Trophoblast cell (in vitro differentiated cells and primary cell): ENCODE measurements at regions not wholly inside any gene's neighbourhood (a gene's known extent, or its start where the extent isn't known, plus 50 kb on each side); places are given as distances from the start of the nearest gene placed in this dataset.

Source experiments
- DNase-seq, 2 donors: peaks; one replicate each; pipeline ENCODE4 v3.0.0-alpha.2; 2016
- H2AFZ ChIP-seq: 2 replicates; pipeline ENCODE4 v1.6.1; 2013; ENCODE audit warnings: low read length, moderate library complexity, mild to moderate bottlenecking; ENCODE audit not compliant: insufficient read depth, poor library complexity
- H2AK5ac ChIP-seq: 2 replicates; pipeline ENCODE4 v1.6.1; 2013; ENCODE audit warnings: mild to moderate bottlenecking, low read length
- H2BK120ac ChIP-seq: 2 replicates; pipeline ENCODE4 v1.6.1; 2013; ENCODE audit warnings: low read length, mild to moderate bottlenecking, moderate library complexity; ENCODE audit not compliant: insufficient read depth, poor library complexity
- H2BK12ac ChIP-seq: 2 replicates; pipeline ENCODE4 v1.6.1; 2013; ENCODE audit warnings: mild to moderate bottlenecking, low read length, moderate library complexity
- H2BK5ac ChIP-seq: 2 replicates; pipeline ENCODE4 v1.6.1; 2013; ENCODE audit warnings: low read length, low read depth, moderate library complexity, mild to moderate bottlenecking; ENCODE audit not compliant: poor library complexity
- H3K14ac ChIP-seq: 2 replicates; pipeline ENCODE4 v1.6.1; 2013; ENCODE audit warnings: mild to moderate bottlenecking, low read length
- H3K18ac ChIP-seq: 2 replicates; pipeline ENCODE4 v1.6.1; 2013; ENCODE audit warnings: mild to moderate bottlenecking, low read length
- H3K23ac ChIP-seq: 2 replicates; pipeline ENCODE4 v1.6.1; 2013; ENCODE audit warnings: low read length
- H3K27ac ChIP-seq: 2 replicates; pipeline ENCODE4 v1.5.1; 2013; ENCODE audit warnings: low read depth, mild to moderate bottlenecking, inconsistent platforms, low read length, moderate library complexity
- H3K27me3 ChIP-seq: 2 replicates; pipeline ENCODE4 v1.6.1; 2013; ENCODE audit warnings: inconsistent platforms, mild to moderate bottlenecking, low read length, moderate library complexity; ENCODE audit not compliant: insufficient read depth
- H3K36me3 ChIP-seq, 2 experiments: 1 replicate in 1 of 2; 2 replicates in 1 of 2; pipeline ENCODE4 v1.6.1; 2013; ENCODE audit warnings: low read length in 2 of 2, mild to moderate bottlenecking in 2 of 2, moderate library complexity in 1 of 2; ENCODE audit not compliant: insufficient read depth in 2 of 2, control insufficient read depth in 1 of 2
- H3K4ac ChIP-seq: 2 replicates; pipeline ENCODE4 v1.6.1; 2013; ENCODE audit warnings: low read depth, mild to moderate bottlenecking, low read length, moderate library complexity
- H3K4me1 ChIP-seq, 2 experiments: 1 replicate in 1 of 2; 2 replicates in 1 of 2; pipeline ENCODE4 v1.6.1; 2013; ENCODE audit warnings: low read length in 2 of 2, mild to moderate bottlenecking in 2 of 2, moderate library complexity in 1 of 2; ENCODE audit not compliant: insufficient read depth in 2 of 2, control insufficient read depth in 1 of 2
- H3K4me2 ChIP-seq: 2 replicates; pipeline ENCODE4 v1.6.1; 2013; ENCODE audit warnings: inconsistent platforms, mild to moderate bottlenecking, low read length, moderate library complexity
- H3K4me3 ChIP-seq: 2 replicates; pipeline ENCODE4 v1.5.1; 2013; ENCODE audit warnings: mild to moderate bottlenecking, low read depth, low read length, inconsistent platforms
- H3K79me1 ChIP-seq: one replicate; pipeline ENCODE4 v1.6.1; 2013; ENCODE audit warnings: low read length
- H3K79me2 ChIP-seq: 2 replicates; pipeline ENCODE4 v1.6.1; 2013; ENCODE audit warnings: low read length, mild to moderate bottlenecking; ENCODE audit not compliant: control insufficient read depth, insufficient read depth, poor library complexity
- H3K9ac ChIP-seq: 2 replicates; pipeline ENCODE4 v1.6.1; 2013; ENCODE audit warnings: mild to moderate bottlenecking, low read length
- H3K9me3 ChIP-seq: 2 replicates; pipeline ENCODE4 v1.6.1; 2013; ENCODE audit warnings: low read depth, mild to moderate bottlenecking, control low read depth, inconsistent platforms, low read length; ENCODE audit not compliant: insufficient read depth
- H4K12ac ChIP-seq: 2 replicates; pipeline ENCODE4 v1.6.1; 2013; ENCODE audit warnings: low read depth, mild to moderate bottlenecking, low read length, moderate library complexity
- H4K8ac ChIP-seq: 2 replicates; pipeline ENCODE4 v1.6.1; 2013; ENCODE audit warnings: low read depth, mild to moderate bottlenecking, low read length, moderate library complexity
- H4K91ac ChIP-seq: one replicate; pipeline ENCODE4 v1.6.1; 2013; ENCODE audit warnings: low read depth, mild to moderate bottlenecking, low read length, moderate library complexity
- WGBS: extraction: QIAGEN DNeasy Blood & Tissue Kit; methylation state at CpG from one replicate; pipeline ENCODE4 v1.1.7; 2013; ENCODE audit warnings: missing lambda C conversion rate; ENCODE audit not compliant: insufficient read length, insufficient coverage; ENCODE audit errors: extremely low coverage; 5-methylcytosine and 5-hydroxymethylcytosine counted together

DNA sequence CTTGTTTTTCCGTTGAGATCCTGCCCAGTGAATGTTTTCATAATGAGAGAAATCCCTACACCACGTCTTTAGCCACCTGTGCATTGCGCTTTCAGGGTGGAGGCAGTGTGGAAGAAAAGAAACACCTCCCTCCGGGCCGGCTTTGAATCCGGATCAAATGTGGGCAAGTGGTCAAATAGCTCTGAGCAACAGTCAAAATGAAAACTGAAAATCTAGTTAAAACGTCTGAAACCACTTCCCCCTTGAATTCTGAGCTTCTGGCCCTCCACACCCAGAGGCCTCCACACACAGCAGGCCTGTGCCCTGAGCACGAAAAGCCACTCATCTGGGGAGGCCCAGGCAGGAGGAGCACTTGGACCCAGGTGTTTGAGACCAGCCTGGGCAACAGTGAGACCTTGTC lies 263.6 kb upstream of the SALL3 start:
- no peak overlapping the region for H4K12ac ChIP-seq
- no CpG with 5 or more reads among the region's 8 CpGs for WGBS
- no peaks in the 10 kb centered on the region for H3K4me1 ChIP-seq
- H3K23ac ChIP-seq, result no peak overlapping the region
- no peak overlapping the region for H2BK120ac ChIP-seq
- no peaks in the 10 kb centered on the region for H3K79me1 ChIP-seq
- no peak overlapping the region for H3K4ac ChIP-seq
- no peak overlapping the region for H3K9ac ChIP-seq
- no peak overlapping the region for H2BK12ac ChIP-seq
- no peak overlapping the region for H2AK5ac ChIP-seq
- H3K79me2 ChIP-seq, result no peaks in the 10 kb centered on the region
- H3K27ac ChIP-seq, result no peak overlapping the region
- H3K4me3 ChIP-seq, result no peak overlapping the region
- H3K14ac ChIP-seq, result no peak overlapping the region
- no peaks in the 10 kb centered on the region for H3K27me3 ChIP-seq
- H2AFZ ChIP-seq, result no peak overlapping the region
- no peaks in the 10 kb centered on the region for H3K36me3 ChIP-seq
- no peak overlapping the region for H2BK5ac ChIP-seq
- H4K8ac ChIP-seq, result no peak overlapping the region
- no peak for DNase-seq
- H4K91ac ChIP-seq, result no peak overlapping the region
- peaks cover 13% of the 10 kb centered on the region for H3K9me3 ChIP-seq
- no peak overlapping the region for H3K18ac ChIP-seq
- no peak overlapping the region for H3K4me2 ChIP-seq

GRCh38 chr18:78716581-78716980 lies 263.0 kb upstream of the SALL3 start:
- Histone ChIP-seq H3K23ac (no peak overlapping the region), H3K4me1 (peaks cover 3 to 5% of the 10 kb centered on the region in 2 experiments), H3K9me3 (peaks cover 13% of the 10 kb centered on the region), H4K91ac (no peak overlapping the region), H3K14ac (no peak overlapping the region), H2AFZ (no peak overlapping the region), H3K27me3 (no peaks in the 10 kb centered on the region), H4K12ac (no peak overlapping the region), H3K4ac (no peak overlapping the region), H3K9ac (no peak overlapping the region), H4K8ac (no peak overlapping the region), H3K79me2 (no peaks in the 10 kb centered on the region), H3K79me1 (no peaks in the 10 kb centered on the region), H2BK12ac (no peak overlapping the region), H3K18ac (no peak overlapping the region), H2BK5ac (no peak overlapping the region), H3K4me3 (no peak overlapping the region), H2BK120ac (no peak overlapping the region), H3K36me3 (no peaks in the 10 kb centered on the region), H2AK5ac (no peak overlapping the region), H3K27ac (no peak overlapping the region), H3K4me2 (no peak overlapping the region)
- no CpG with 5 or more reads among the region's 17 CpGs for WGBS
- no peak for DNase-seq

GRCh38 chr18:78717051-78717765 lies 262.4 kb upstream of the SALL3 start:
- Histone ChIP-seq H4K91ac (no peak overlapping the region), H3K9ac (no peak overlapping the region), H2BK120ac (no peak overlapping the region), H3K79me2 (no peaks in the 10 kb centered on the region), H3K27me3 (no peaks in the 10 kb centered on the region), H3K14ac (no peak overlapping the region), H3K4me3 (no peak overlapping the region), H2AK5ac (no peak overlapping the region), H2AFZ (no peak overlapping the region), H3K27ac (no peak overlapping the region), H3K18ac (no peak overlapping the region), H3K79me1 (no peaks in the 10 kb centered on the region), H3K23ac (no peak overlapping the region), H3K36me3 (no peaks in the 10 kb centered on the region), H3K4me2 (no peak overlapping the region), H4K12ac (no peak overlapping the region), H2BK12ac (no peak overlapping the region), H3K4me1 (peaks cover 3 to 5% of the 10 kb centered on the region in 2 experiments), H3K4ac (no peak overlapping the region), H3K9me3 (peaks cover 13% of the 10 kb centered on the region), H4K8ac (no peak overlapping the region), H2BK5ac (no peak overlapping the region)
- no CpG with 5 or more reads among the region's 37 CpGs for WGBS
- no peak for DNase-seq

DNA sequence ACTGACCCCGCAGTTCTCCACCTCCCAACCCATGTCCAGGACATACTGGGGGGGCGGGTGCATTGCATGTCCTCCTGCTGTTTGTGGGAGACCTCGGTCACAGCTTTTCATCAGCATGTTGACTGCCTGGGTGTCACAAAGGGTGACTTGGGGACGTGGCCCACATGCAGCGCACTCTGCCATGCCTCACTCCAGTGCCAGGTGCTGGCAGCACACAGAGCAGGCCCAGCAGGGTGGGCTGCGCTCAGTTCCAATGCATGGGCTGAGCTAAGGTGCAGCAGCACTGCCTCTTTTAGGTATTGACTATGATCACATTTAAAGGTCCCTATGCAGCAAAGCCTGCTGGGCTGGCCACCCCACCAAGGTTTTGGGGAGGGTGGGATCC lies 261.9 kb upstream of the SALL3 start:
- DNase-seq, result no peak
- no peak overlapping the region for H4K12ac ChIP-seq
- H3K9ac ChIP-seq, result no peak overlapping the region
- H2BK12ac ChIP-seq, result no peak overlapping the region
- no peaks in the 10 kb centered on the region for H3K36me3 ChIP-seq
- H3K4me3 ChIP-seq, result no peak overlapping the region
- no peaks in the 10 kb centered on the region for H3K27me3 ChIP-seq
- no peaks in the 10 kb centered on the region for H3K79me1 ChIP-seq
- H3K4ac ChIP-seq, result no peak overlapping the region
- H3K27ac ChIP-seq, result no peak overlapping the region
- H3K18ac ChIP-seq, result no peak overlapping the region
- H3K14ac ChIP-seq, result no peak overlapping the region
- no peak overlapping the region for H4K8ac ChIP-seq
- no peak overlapping the region for H2BK120ac ChIP-seq
- no peak overlapping the region for H3K23ac ChIP-seq
- no peak overlapping the region for H4K91ac ChIP-seq
- H2BK5ac ChIP-seq, result no peak overlapping the region
- H3K4me1 ChIP-seq, result peaks cover 3 to 5% of the 10 kb centered on the region in 2 experiments
- H2AK5ac ChIP-seq, result no peak overlapping the region
- no peak overlapping the region for H2AFZ ChIP-seq
- peaks cover 13% of the 10 kb centered on the region for H3K9me3 ChIP-seq
- no peaks in the 10 kb centered on the region for H3K79me2 ChIP-seq
- WGBS, result no CpG with 5 or more reads among the region's 6 CpGs
- no peak overlapping the region for H3K4me2 ChIP-seq
